ENCODE measurements at regions not wholly inside any gene's neighbourhood (a gene's known extent, or its start where the extent isn't known, plus 50 kb on each side); places are given as distances from the start of the nearest gene placed in this dataset.

DNA sequence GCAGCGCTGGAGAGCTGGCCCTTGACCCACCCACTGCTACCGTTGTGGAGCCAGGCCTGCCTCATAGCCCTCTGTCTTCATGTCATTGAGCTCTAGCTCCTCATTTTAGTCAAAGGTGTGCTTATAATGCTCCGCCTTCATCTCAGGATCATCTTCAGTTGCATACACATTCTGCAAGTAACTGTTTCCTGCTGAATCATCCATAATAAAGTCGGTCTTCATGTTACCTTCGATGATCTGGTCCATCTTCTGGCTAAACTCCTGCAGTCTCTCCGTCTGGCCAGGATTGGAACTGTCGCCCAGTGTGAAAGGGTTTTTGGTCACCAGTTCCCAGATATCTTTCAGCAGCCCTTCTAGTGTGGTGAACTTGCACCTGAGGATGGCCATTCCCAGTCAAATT, 62.6 kb upstream of the ARMC2 start:
- Histone ChIP-seq H3K27ac (no peak overlapping the region), H3K4me1 (peaks cover 6 to 28% (median 19%) of the 10 kb centered on the region in 6 donors), H3K36me3 (no peaks in the 10 kb centered on the region), H3K9me3 (peaks cover 0 to 15% (median 0%) of the 10 kb centered on the region in 8 donors), H3K4me3 (no peak overlapping the region), H3K27me3 (replicated peaks in 1 of 7) (no peaks in the 10 kb centered on the region)
- intact Hi-C loops (cut with DNase I; ENCODE audit: low total_unique reads) = loop anchor here (10.0 kb wide), 1 partner anchor 49 kb away; no protein-coding TSS in a partner anchor
- WGBS, 5 donors = 83 to 88% (median 87%) methylated on average over 7 of the region's 7 CpGs
- TF ChIP-seq, protein P1, sequence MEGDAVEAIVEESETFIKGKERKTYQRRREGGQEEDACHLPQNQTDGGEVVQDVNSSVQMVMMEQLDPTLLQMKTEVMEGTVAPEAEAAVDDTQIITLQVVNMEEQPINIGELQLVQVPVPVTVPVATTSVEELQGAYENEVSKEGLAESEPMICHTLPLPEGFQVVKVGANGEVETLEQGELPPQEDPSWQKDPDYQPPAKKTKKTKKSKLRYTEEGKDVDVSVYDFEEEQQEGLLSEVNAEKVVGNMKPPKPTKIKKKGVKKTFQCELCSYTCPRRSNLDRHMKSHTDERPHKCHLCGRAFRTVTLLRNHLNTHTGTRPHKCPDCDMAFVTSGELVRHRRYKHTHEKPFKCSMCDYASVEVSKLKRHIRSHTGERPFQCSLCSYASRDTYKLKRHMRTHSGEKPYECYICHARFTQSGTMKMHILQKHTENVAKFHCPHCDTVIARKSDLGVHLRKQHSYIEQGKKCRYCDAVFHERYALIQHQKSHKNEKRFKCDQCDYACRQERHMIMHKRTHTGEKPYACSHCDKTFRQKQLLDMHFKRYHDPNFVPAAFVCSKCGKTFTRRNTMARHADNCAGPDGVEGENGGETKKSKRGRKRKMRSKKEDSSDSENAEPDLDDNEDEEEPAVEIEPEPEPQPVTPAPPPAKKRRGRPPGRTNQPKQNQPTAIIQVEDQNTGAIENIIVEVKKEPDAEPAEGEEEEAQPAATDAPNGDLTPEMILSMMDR (IDR thresholded peaks at IDR 0.05 in 8 of 11, conservative IDR thresholded peaks at IDR 0.05 in 3 of 11) = no peak
- TF ChIP-seq POLR2AphosphoS5 (IDR thresholded peaks at IDR 0.05) (no peak), POLR2A (IDR thresholded peaks at IDR 0.05) (no peak)
- DNase-seq = no peak

DNA sequence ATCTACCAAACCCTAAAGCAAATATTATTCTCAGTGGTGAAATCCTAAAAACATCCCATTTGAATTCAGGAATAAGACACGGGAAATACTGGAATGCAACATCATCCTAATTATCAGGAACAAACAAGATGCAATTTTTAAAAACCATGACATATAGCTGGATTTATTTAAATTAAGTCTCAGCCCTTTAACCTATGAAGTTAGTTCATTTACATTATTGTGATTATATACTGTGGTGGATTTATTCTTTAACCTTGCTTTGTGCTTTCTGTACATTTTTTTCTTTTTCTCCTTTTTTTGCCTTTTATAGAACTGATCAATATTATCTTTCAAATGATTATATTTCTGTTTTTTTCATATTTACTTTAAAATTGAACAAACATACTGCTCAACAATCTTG, 59.8 kb upstream of the ARMC2 start:
- Histone ChIP-seq H3K36me3 (no peaks in the 10 kb centered on the region), H3K27me3 (replicated peaks in 1 of 7) (no peaks in the 10 kb centered on the region), H3K27ac (no peak overlapping the region), H3K4me1 (peaks cover 0 to under 1% (median 0%) of the 10 kb centered on the region in 6 donors), H3K9me3 (peaks cover 0 to 15% (median 0%) of the 10 kb centered on the region in 8 donors), H3K4me3 (no peak overlapping the region)
- WGBS, 5 donors = 95 to 98% (median 97%) methylated on average over 1 of the region's 1 CpG
- no peak for DNase-seq
- TF ChIP-seq, protein P1 (IDR thresholded peaks at IDR 0.05 in 8 of 11, conservative IDR thresholded peaks at IDR 0.05 in 3 of 11) = no peak
- no peak for TF ChIP-seq POLR2AphosphoS5 (IDR thresholded peaks at IDR 0.05)
- TF ChIP-seq POLR2A (IDR thresholded peaks at IDR 0.05) = no peak
- intact Hi-C loops (cut with DNase I; ENCODE audit: low total_unique reads) = loop anchor here (10.0 kb wide), 1 partner anchor 46 kb away; no protein-coding TSS in a partner anchor

DNA sequence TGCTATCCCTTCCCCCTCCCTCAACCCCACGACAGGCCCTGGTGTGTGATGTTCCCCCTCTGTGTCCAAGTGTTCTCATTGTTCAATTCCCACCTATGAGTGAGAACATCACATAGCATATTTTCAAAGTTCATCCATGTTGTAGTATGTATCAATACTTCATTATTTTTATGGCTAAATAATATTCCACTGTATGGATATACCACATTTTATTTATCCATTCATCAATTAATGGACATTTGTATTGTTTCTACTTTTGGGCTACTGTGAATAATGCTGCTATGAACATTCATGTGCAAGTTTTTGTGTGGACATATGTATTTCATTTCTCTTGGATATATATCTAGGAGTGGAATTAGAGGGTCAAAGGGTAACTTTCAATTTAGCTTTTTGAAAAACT, 58.7 kb upstream of the ARMC2 start:
- H3K9me3 ChIP-seq = peaks cover 0 to 15% (median 0%) of the 10 kb centered on the region in 8 donors
- 85 to 95% (median 90%) methylated on average over 1 of the region's 1 CpG for WGBS, 5 donors

DNA sequence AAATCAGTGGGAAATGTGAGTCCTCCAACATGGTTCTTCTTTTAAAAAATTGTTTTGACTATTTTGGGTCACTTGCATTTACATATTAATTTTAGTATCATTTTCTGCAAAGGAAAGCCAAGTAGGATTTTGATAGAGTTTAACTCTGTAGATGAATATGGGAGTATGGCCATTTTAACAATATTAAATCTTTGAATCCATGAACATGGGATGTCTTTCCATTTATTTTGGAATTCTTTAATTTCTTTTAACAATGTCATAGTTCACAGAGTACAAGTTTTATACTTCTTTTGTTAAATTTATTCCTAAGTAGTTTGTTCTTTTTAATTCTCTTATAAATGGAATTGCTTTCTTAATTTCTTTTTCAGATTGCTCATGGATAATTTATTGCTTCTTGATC, 56.5 kb upstream of the ARMC2 start:
- Histone ChIP-seq H3K27me3 (replicated peaks in 1 of 7) (no peaks in the 10 kb centered on the region), H3K27ac (no peak overlapping the region), H3K36me3 (no peaks in the 10 kb centered on the region), H3K4me1 (peaks cover 0 to 6% (median under 1%) of the 10 kb centered on the region in 6 donors), H3K9me3 (peaks cover 0 to 15% (median 0%) of the 10 kb centered on the region in 8 donors), H3K4me3 (no peak overlapping the region)
- TF ChIP-seq POLR2AphosphoS5 (IDR thresholded peaks at IDR 0.05) (no peak), POLR2A (IDR thresholded peaks at IDR 0.05) (no peak)
- TF ChIP-seq, protein P1 (IDR thresholded peaks at IDR 0.05 in 8 of 11, conservative IDR thresholded peaks at IDR 0.05 in 3 of 11) = no peak
- no peak for DNase-seq
- intact Hi-C loops (cut with DNase I; ENCODE audit: low total_unique reads) = no loop called here

More for the DNA sequence above, 58.7 kb upstream of the ARMC2 start:
- no peaks in the 10 kb centered on the region for H3K4me1 ChIP-seq
- intact Hi-C loops (cut with DNase I; ENCODE audit: low total_unique reads) = loop anchor here (10.0 kb wide), 1 partner anchor 45 kb away; no protein-coding TSS in a partner anchor
- DNase-seq = no peak
- H3K27ac ChIP-seq = no peak overlapping the region
- H3K4me3 ChIP-seq = no peak overlapping the region
- H3K36me3 ChIP-seq = no peaks in the 10 kb centered on the region
- no peak for TF ChIP-seq POLR2AphosphoS5 (IDR thresholded peaks at IDR 0.05)
- TF ChIP-seq, protein P1 (IDR thresholded peaks at IDR 0.05 in 8 of 11, conservative IDR thresholded peaks at IDR 0.05 in 3 of 11) = no peak
- H3K27me3 ChIP-seq (replicated peaks in 1 of 7) = no peaks in the 10 kb centered on the region

Data from spleen (tissue), 11 donors.